HG03575 (cell line): ENCODE measurements at regions not wholly inside any gene's neighbourhood (a gene's known extent, or its start where the extent isn't known, plus 50 kb on each side); places are given as distances from the start of the nearest gene placed in this dataset.
A peak's percentile ranks its signal among the peaks of the same experiment; 100 is the strongest.

Experiments used
- ATAC-seq: cut with Tn5 transposase; IDR thresholded peaks from one replicate; pipeline ENCODE4 v1.9.1; 2021; ENCODE audit not compliant: unreplicated experiment, insufficient number of reproducible peaks, low FRiP score; ENCODE audit errors: extremely low read depth

DNA sequence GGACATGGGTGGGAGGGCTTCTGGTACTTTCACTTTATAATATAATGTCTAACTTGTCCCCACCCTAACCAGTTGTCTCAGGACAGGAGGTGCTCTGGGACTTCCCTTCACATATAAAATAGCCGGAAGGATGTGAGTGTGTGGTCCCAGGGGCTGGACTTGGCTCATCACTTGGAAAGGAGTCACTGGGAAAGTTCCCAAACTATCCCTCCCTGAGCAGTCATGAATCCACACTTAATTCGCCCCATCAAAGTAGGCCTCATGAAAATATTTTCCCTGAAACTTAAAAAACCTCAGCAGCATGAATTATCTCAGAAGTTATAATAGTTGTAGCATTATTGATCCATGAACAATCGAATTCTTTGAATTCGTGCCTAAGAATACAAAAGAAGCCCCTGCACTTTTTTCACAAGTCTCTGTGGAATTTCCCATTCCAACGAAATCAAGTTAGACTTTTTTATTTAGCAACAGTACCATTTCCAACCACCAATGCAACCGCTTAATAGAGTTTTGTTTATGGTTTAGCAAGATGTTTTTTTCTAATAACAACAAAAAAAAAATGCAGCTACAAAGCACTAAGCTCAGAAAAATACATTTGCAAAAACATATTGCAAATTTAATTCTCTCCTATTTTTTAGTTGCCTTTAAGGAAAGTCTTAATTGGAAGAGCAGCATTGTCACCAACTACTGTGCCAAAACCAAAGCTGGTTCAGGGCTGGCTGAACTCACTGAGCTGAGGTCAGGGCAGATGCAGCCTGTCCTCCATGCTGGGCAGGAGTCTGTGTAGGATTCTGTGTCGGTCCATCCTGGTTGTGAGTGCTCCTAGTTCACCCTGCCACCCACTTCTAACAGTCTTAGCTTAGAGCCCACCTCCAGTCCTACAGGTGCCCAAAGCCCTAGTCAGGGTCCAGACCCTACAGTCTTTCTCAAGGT lies 68.8 kb upstream of the SPTBN1 start:
- no peak for ATAC-seq

DNA sequence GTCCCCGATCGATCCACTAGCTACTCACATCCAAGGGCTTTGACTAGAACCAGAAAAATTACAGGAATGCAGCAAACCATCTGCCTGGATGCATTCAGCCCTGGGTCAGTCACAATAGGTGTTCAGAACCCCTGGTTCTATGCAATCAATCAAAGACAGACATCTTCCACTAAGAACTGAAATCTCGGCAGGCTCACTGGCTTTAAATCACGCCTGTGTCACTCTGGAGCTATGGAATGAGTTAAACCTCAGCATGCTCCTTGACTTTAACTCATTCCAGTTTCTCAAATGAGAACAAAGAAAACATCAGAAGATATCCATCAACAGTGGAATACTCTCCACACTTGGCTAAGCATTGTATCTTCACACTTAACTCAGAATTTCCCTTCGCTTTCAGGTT lies 68.1 kb upstream of the SPTBN1 start:
- no peak for ATAC-seq

DNA sequence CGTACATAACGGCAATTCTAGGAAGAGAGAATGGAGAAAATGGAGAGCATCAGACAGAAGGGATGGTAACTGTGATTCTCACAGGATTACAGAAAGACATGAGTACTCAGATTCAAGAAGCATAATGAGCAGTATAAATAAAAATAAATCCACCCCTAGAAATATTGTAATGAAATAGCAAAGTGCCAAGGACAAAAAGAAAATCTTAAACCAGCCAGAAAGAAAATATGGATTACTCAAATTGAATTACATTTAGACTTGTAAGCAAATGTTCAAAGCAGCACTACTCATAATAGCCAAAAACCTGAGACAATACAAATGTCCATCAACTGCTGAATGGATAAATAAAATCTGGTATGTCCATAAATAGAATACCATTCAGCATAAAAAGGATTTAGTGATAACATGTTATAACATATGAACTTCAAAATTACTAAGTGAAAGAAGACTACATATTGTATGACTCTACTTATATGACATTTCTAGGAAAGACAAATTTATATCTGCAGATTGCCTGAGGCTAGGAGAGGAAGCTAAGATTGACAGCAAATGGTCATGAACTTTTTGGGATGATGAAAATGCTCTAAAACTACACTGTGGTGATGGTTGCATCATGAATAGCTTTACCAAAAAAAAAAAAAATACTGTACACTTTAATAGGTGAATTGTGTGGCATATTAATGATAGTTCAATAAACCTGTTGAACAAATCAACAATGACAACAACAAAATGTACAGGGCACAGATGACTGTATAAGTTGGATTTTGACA lies 63.4 kb upstream of the SPTBN1 start:
- no peak for ATAC-seq

DNA sequence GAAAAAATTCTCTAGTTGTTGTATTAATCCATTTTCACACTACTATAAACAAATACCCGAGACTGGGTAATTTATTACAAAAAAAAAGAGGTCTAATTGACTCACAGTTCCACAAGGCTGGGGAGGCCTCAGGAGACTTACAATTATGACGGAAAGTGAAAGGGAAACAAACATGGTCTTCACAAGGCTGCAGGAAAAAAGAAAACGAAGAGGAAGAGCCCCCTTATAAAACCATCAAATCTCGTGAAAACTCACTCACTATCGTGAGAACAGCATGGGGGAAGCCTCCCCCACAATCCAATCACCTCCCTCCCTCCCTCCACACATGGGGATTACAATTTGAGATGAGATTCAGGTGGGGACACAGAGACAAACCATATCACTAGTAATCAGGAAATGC lies 61.7 kb upstream of the SPTBN1 start:
- peak; percentile 56 for ATAC-seq

DNA sequence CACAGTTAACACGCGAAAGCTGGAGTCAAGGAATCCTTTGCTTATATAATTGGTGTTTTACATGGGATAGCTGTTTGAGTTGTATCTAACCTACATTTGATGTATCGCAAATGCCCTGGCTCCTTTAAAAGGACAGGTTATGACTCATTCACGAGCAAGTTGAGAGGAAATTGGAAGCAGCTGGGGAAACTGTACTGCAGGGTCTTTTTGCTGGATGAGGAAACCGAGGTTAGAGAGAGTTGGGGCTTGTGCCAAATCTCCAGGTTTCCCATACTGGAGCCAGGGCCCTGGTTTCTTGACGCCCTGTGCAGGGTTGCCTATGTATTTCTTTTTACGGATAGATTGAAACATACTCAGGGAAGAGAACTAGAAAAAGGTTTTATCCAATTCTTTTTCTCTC lies 60.0 kb upstream of the SPTBN1 start:
- no peak for ATAC-seq

DNA sequence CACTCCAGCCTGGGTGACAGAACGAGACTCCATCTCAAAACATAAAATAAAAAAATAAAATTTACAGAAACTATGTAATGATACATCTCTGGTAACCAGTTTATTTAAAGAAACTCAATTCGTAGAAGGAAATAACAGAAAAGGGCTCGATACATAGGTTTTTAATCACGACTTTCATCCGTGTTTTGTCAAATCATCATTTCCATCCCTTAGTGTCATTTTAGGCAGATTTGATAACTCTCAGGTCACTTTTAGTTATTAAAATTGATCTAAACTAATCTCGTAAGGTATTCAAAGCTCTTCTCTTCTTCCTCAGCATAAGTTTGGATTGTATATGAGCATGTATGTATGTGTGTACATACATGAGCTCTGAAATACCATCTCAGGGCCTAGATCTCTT lies 59.3 kb upstream of the SPTBN1 start:
- no peak for ATAC-seq

DNA sequence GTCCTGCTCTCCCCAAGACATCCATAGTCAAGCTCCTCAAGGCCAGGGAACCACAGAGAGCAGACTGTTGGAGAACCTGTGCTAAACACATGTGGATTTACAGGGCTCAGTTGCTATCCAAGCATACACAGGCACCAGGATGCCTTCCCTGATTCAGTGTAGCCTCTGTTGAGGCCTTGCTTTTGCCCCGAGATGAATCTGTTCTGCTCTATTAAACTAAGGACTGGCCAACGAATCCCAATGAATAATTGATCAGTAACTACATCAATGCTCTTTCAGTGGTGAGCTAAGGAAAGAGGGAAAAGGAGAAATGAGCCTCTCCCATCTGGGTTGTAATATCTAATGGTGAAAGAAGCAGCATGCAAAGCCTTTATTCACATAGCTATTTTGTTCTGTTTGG lies 58.7 kb upstream of the SPTBN1 start:
- ATAC-seq: no peak

DNA sequence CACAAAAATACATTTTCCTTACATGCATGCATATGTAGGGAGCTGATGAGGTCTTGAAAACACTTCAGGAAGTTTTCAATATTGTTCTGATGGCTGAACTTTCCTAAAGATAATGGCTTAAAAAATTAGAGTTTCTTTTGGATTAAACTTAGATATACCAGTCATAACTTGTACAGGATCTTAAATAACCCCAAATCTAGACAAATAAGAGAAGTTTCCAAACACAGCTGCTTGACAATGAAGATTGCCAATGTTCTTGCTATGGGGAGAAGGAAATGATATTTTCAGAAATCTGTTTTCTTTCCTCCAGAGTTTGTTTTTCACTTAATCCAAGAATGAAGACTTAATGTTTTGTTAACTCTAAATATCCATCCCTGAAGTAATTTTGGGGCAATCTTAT lies 54.6 kb upstream of the SPTBN1 start:
- ATAC-seq: no peak

DNA sequence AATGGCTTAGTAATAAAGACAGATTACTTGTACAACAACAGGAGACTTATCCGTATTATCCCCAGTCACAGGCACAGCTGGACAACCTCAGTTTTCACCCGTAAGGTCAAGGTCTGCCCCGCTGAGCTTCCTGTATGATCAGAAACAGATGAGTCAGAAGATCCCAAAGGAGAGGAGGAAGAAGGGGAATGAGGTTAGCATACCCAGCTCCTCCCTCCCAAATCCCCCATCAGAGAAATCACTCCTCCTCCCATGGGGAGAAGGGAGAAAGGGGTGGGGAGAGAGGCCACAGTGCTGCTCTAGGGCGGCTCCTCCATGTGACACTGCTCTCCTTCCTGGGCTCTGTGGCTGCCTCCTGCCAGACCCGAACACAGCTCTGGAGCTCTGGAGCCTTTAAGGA lies 53.8 kb upstream of the SPTBN1 start:
- ATAC-seq: no peak

DNA sequence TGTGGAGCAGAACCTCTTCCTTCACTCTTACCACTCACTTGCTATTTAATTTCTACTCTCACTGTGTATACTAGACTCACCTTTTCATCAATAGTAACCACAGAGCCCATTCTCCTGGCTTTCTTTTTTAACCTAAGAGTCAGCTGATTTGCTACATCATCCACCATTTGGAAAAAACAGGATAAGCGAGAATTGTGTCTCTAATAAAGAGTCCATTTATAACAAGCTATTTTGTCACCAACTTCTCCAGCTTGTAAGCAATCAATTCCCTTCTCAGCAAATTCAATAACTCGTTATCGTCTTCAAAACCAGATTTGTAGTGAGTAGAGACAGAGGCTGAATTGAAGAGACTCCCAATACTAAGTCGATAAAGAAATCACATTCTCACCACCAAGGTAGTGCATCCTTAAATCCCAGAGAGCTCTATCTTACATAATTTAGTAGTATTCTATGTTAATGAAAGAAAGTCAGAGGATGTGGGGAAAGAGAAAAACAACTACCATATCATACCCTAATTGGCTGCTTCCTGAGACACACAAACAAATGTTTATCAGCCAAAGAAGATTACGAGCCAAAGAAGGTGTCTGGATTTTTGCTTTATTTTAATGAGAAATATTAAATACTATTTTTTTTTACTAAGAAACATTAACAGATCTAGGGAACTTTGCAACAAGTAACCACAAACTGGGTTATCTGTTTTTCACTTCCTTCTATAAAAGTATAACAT lies 52.5 kb upstream of the SPTBN1 start:
- ATAC-seq: no peak

DNA sequence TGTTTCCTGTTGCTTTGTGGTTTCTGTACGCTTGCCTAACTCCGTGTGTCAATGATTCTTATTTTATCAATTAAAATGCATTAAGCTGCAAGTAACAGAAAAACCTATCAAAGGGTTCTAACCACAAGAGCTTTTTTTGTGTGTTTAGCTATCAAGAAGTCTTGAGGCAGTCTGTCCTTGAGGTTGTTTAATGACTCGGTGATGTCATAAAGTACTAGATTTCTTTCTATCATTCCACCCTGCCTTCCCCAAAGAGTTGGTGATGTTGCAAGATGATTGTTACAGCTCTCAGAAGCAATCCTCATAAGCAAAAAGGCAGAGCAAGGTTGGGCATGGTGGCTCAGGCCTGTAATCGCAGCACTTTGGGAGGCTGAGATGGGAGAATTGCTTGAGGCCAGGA lies 51.9 kb upstream of the SPTBN1 start:
- no peak for ATAC-seq

DNA sequence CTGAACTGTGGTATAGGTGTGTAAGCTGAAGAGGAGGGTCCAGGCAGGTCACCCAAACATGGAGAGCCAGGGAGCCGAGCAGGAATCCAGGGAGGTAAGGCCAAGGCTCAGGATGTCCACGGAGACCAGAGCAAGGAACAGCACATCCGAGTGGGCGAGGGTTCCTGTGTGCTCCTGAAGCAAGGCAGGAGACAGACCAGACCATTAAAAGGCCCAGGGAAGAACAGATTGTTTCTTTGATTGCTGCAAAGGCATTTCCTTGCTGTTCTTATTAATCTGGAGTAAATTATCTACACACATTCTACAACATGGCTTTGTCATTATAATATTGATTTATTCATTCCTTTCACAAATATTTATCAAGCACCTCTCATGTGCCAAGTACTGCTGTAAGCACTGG lies 50.1 kb upstream of the SPTBN1 start:
- ATAC-seq: no peak
